SK-N-SH (cell line): ENCODE measurements at regions not wholly inside any gene's neighbourhood (a gene's known extent, or its start where the extent isn't known, plus 50 kb on each side); places are given as distances from the start of the nearest gene placed in this dataset.

Source experiments
- CTCF ChIA-PET: fragments of 300-600, 350-600 bp; formaldehyde crosslinking; extraction: SDS; loops from one replicate; lab custom pipeline; 2021; lab: Yijun Ruan, JAX
- POLR2A ChIA-PET: fragments of 350-600 bp; sonication (Branson Sonifier 250); formaldehyde crosslinking; extraction: SDS; loops from one replicate; lab custom pipeline; 2020; ENCODE audit warnings: antibody characterized with exemption, inconsistent platforms; lab: Yijun Ruan, JAX
- DNase-seq: peaks from one replicate; pipeline ENCODE4 v3.0.0; 2012
- H2AFZ ChIP-seq: fragments of 200-600 bp; sonication (generic); 2 replicates; pipeline ENCODE4 v1.8.1; 2016; ENCODE audit warnings: antibody characterized with exemption, mild to moderate bottlenecking, low read depth
- H3F3A ChIP-seq: fragments of 200-600 bp; sonication (generic); replicated peaks from 2 replicates; pipeline ENCODE3; 2016; ENCODE audit warnings: antibody characterized with exemption, mild to moderate bottlenecking; ENCODE audit not compliant: insufficient read depth
- H3K27ac ChIP-seq, 2 experiments: fragments of 200-500 bp in 1 of 2; fragments of 200-600 bp in 1 of 2; sonication (Bioruptor generic) in 1 of 2; sonication (generic), shearing (Covaris generic) in 1 of 2; 2 replicates each; pipeline versions ENCODE4 v1.5.1 to v1.6.1; 2014 to 2016; ENCODE audit warnings: low read depth in 2 of 2, inconsistent platforms in 1 of 2, low read length in 1 of 2, mild to moderate bottlenecking in 1 of 2, mixed read lengths in 1 of 2
- H3K27me3 ChIP-seq: fragments of 200-600 bp; sonication (generic), shearing (Covaris generic); 2 replicates; pipeline ENCODE4 v1.6.1; 2016; ENCODE audit warnings: mixed run types; ENCODE audit not compliant: insufficient read depth
- H3K36me3 ChIP-seq, 2 experiments: fragments of 200-500 bp in 1 of 2; fragments of 200-600 bp in 1 of 2; sonication (Bioruptor generic) in 1 of 2; sonication (generic) in 1 of 2; replicated peaks in 1 of 2; 2 replicates each; pipeline versions ENCODE3 to v1.5.1; 2014 to 2016; ENCODE audit warnings: low read length in 1 of 2, mild to moderate bottlenecking in 1 of 2; ENCODE audit not compliant: insufficient read depth in 2 of 2, control insufficient read depth in 1 of 2
- H3K4me1 ChIP-seq, 2 experiments: fragments of 200-500 bp in 1 of 2; fragments of 200-600 bp in 1 of 2; sonication (Bioruptor generic) in 1 of 2; sonication (generic), shearing (Covaris generic) in 1 of 2; 2 replicates each; pipeline versions ENCODE4 v1.5.1 to v1.6.1; 2014 to 2016; ENCODE audit warnings: low read depth in 1 of 2, low read length in 1 of 2, mixed run types in 1 of 2; ENCODE audit not compliant: insufficient read depth in 2 of 2, control insufficient read depth in 1 of 2
- H3K4me2 ChIP-seq: fragments of 200-600 bp; sonication (generic), shearing (Covaris generic); 2 replicates; pipeline ENCODE4 v1.6.1; 2017; ENCODE audit warnings: mixed run types
- H3K4me3 ChIP-seq, 2 experiments: fragments of 200-500 bp in 1 of 2; fragments of 200-600 bp in 1 of 2; sonication (Bioruptor generic) in 1 of 2; sonication (generic), shearing (Covaris generic) in 1 of 2; 2 replicates each; pipeline versions ENCODE4 v1.5.1 to v1.8.1; 2014 to 2016; ENCODE audit warnings: low read depth in 2 of 2, inconsistent platforms in 1 of 2, low read length in 1 of 2, mild to moderate bottlenecking in 1 of 2, mixed read lengths in 1 of 2, moderate library complexity in 1 of 2
- H3K79me2 ChIP-seq: fragments of 200-600 bp; sonication (generic); 2 replicates; pipeline ENCODE4 v1.8.1; 2017; ENCODE audit warnings: mild to moderate bottlenecking; ENCODE audit not compliant: insufficient read depth
- H3K9ac ChIP-seq: fragments of 200-600 bp; sonication (generic); 2 replicates; pipeline ENCODE4 v1.6.1; 2017; ENCODE audit warnings: mixed run types
- H3K9me2 ChIP-seq: fragments of 200-600 bp; sonication (generic); 2 replicates; pipeline ENCODE4 v1.6.1; 2017; ENCODE audit warnings: mixed run types
- H3K9me3 ChIP-seq: fragments of 200-600 bp; sonication (generic); 2 replicates; pipeline ENCODE4 v1.6.1; 2017; ENCODE audit warnings: mixed run types, mild to moderate bottlenecking, moderate library complexity
- H4K20me1 ChIP-seq: fragments of 200-600 bp; sonication (generic); 2 replicates; pipeline ENCODE4 v1.6.1; 2017; ENCODE audit warnings: mild to moderate bottlenecking, mixed run types; ENCODE audit not compliant: insufficient read depth
- CHD2 ChIP-seq: fragments of 150-350 bp; IDR thresholded peaks from 2 replicates; pipeline ENCODE4 v1.6.1; 2018; ENCODE audit warnings: low read length; ENCODE audit not compliant: partially characterized antibody
- ELF1 ChIP-seq: IDR thresholded peaks from 2 replicates; pipeline ENCODE4 v1.4.0; 2012
- EP300 ChIP-seq, 2 experiments: IDR thresholded peaks; 2 replicates each; pipeline versions ENCODE4 v1.4.0 to v1.6.1; 2012; ENCODE audit warnings: borderline replicate concordance in 1 of 2, low read depth in 1 of 2, low read length in 1 of 2
- FOXJ3 ChIP-seq: sonication (generic); formaldehyde crosslinking; IDR thresholded peaks from 2 replicates; pipeline ENCODE4 v1.5.1; 2020; ENCODE audit warnings: mild to moderate bottlenecking, missing genetic modification reagents
- GABPA ChIP-seq: IDR thresholded peaks from 2 replicates; pipeline ENCODE4 v1.4.0; 2012; ENCODE audit warnings: low read depth, mild to moderate bottlenecking
- GATA2 ChIP-seq: sonication (generic); formaldehyde crosslinking; IDR thresholded peaks from 2 replicates; pipeline ENCODE4 v1.5.0; 2020; ENCODE audit warnings: mild to moderate bottlenecking, missing genetic modification reagents
- IRF3 ChIP-seq: fragments of 150-350 bp; IDR thresholded peaks from 2 replicates; pipeline ENCODE4 v1.6.1; 2016; ENCODE audit warnings: mild to moderate bottlenecking, low read depth, low read length
- MAX ChIP-seq: IDR thresholded peaks from 2 replicates; pipeline ENCODE4 v1.4.0; 2012; ENCODE audit warnings: low read depth
- MXI1 ChIP-seq: IDR thresholded peaks from 2 replicates; pipeline ENCODE4 v1.6.1; 2012; ENCODE audit warnings: mild to moderate bottlenecking, low read depth, low read length, improper control_type of control experiment
- NFIC ChIP-seq: IDR thresholded peaks from 2 replicates; pipeline ENCODE4 v1.4.0; 2012; ENCODE audit warnings: borderline replicate concordance
- NRF1 ChIP-seq: IDR thresholded peaks from 2 replicates; pipeline ENCODE4 v1.6.1; 2012; ENCODE audit warnings: low read depth, mild to moderate bottlenecking, low read length
- RAD21 ChIP-seq: IDR thresholded peaks from 2 replicates; pipeline ENCODE4 v1.6.1; 2012; ENCODE audit warnings: mild to moderate bottlenecking, low read length
- RCOR1 ChIP-seq: fragments of 150-350 bp; IDR thresholded peaks from 2 replicates; pipeline ENCODE4 v1.6.1; 2017; ENCODE audit warnings: antibody characterized with exemption, low read length
- RFX5 ChIP-seq: IDR thresholded peaks from 2 replicates; pipeline ENCODE4 v1.6.1; 2012; ENCODE audit warnings: mild to moderate bottlenecking, improper control_type of control experiment, low read length
- SIN3A ChIP-seq: IDR thresholded peaks from 2 replicates; pipeline ENCODE4 v1.6.1; 2012; ENCODE audit warnings: low read depth, mild to moderate bottlenecking, low read length, moderate library complexity, borderline replicate concordance
- SMC3 ChIP-seq: IDR thresholded peaks from 2 replicates; pipeline ENCODE4 v1.6.1; 2012; ENCODE audit warnings: low read depth, low read length, improper control_type of control experiment
- USF2 ChIP-seq: fragments of 150-350 bp; IDR thresholded peaks from 2 replicates; pipeline ENCODE4 v1.6.1; 2017; ENCODE audit warnings: antibody characterized with exemption, low read length, low read depth, borderline replicate concordance
- YY1 ChIP-seq: IDR thresholded peaks from 2 replicates; pipeline ENCODE4 v1.4.0; 2012; ENCODE audit warnings: low read depth, mild to moderate bottlenecking
- ZBTB33 ChIP-seq: IDR thresholded peaks from 2 replicates; pipeline ENCODE4 v1.4.0; 2012; ENCODE audit warnings: low read depth, borderline replicate concordance
- WGBS: methylation state at CpG from one replicate; pipeline ENCODE4 v1.1.6; 2017; ENCODE audit warnings: low lambda C conversion rate; 5-methylcytosine and 5-hydroxymethylcytosine counted together

- no peak for TF ChIP-seq ZBTB33
Measured at GRCh38 chr2:41326851-41327250, 721.0 kb upstream of the PKDCC start (continued).

GRCh38 chr2:41329040-41329439 is 718.8 kb upstream of the PKDCC start:
- peak; percentile 22 for DNase-seq
- TF ChIP-seq RCOR1, result peak; percentile 66; the same call in 1 of the 2 replicates
- peak; percentile 46 for TF ChIP-seq GATA2 (CRISPR knock-in tag)
- TF ChIP-seq EP300 (IDR thresholded peaks at IDR 0.05; ENCODE audit: borderline replicate concordance in 1 of 2, low read depth in 1 of 2, low read length in 1 of 2), result peak in 1 of 2 experiments; percentile 53; a peak in 1 of 4 replicates
- no peak for TF ChIP-seq RFX5
- TF ChIP-seq, all 33 proteins: peak for 3
- H3K9ac ChIP-seq, result no peak overlapping the region
- H3K27me3 ChIP-seq, result no peaks in the 10 kb centered on the region
- H3K9me3 ChIP-seq, result no peaks in the 10 kb centered on the region
- no peak overlapping the region for H3K4me3 ChIP-seq
- H3K36me3 ChIP-seq, result no peaks in the 10 kb centered on the region
- no peak overlapping the region for H3K4me2 ChIP-seq
- ChIA-PET POLR2A (no interaction called here), CTCF (no interaction called here)
- no peaks in the 10 kb centered on the region for H3K9me2 ChIP-seq
- no peaks in the 10 kb centered on the region for H4K20me1 ChIP-seq
- no peak overlapping the region for H2AFZ ChIP-seq
- H3K79me2 ChIP-seq, result no peaks in the 10 kb centered on the region
- WGBS, result 27% methylated on average over 3 of the region's 3 CpGs
- H3F3A ChIP-seq, result no peaks in the 10 kb centered on the region
- no peak overlapping the region for H3K27ac ChIP-seq
- H3K4me1 ChIP-seq, result no peaks in the 10 kb centered on the region; a peak in 1 of 4 replicates

GRCh38 chr2:41334159-41334558 is 713.7 kb upstream of the PKDCC start:
- DNase-seq, result no peak
- Histone ChIP-seq H3K9me3 (no peaks in the 10 kb centered on the region), H4K20me1 (no peaks in the 10 kb centered on the region), H3K79me2 (no peaks in the 10 kb centered on the region), H3F3A (no peaks in the 10 kb centered on the region), H3K27ac (no peak overlapping the region)
- ChIA-PET CTCF (interaction anchor here (1.2 kb wide), 1 partner anchor 9 kb away, joined by 3 read pairs; no protein-coding TSS in a partner anchor), POLR2A (no interaction called here)
- TF ChIP-seq YY1, result no peak
- TF ChIP-seq ELF1, result no peak
- TF ChIP-seq USF2, result no peak
- no peak for TF ChIP-seq NFIC
- no peak for TF ChIP-seq NRF1
- TF ChIP-seq EP300 (IDR thresholded peaks at IDR 0.05; ENCODE audit: borderline replicate concordance in 1 of 2, low read depth in 1 of 2, low read length in 1 of 2), result no peak
- no peak for TF ChIP-seq GABPA
- TF ChIP-seq MXI1, result no peak
- no peak for TF ChIP-seq MAX
- TF ChIP-seq IRF3, result no peak
- no peak for TF ChIP-seq RAD21
- no peak for TF ChIP-seq ZBTB33
- TF ChIP-seq FOXJ3, result no peak
- no peak for TF ChIP-seq SIN3A
- TF ChIP-seq SMC3, result no peak
- no peak for TF ChIP-seq GATA2 (CRISPR knock-in tag)
- TF ChIP-seq CHD2, result no peak
- TF ChIP-seq, all 33 proteins: peak for 0
- no peak overlapping the region for H3K4me3 ChIP-seq
- H3K4me1 ChIP-seq, result no peaks in the 10 kb centered on the region; a peak in 1 of 4 replicates
- no peak overlapping the region for H3K9ac ChIP-seq
- H2AFZ ChIP-seq, result no peak overlapping the region
- whole genome bisulfite sequencing, result 30% methylated on average over 2 of the region's 2 CpGs
- H3K9me2 ChIP-seq, result no peaks in the 10 kb centered on the region
- H3K27me3 ChIP-seq, result no peaks in the 10 kb centered on the region
- no peak overlapping the region for H3K4me2 ChIP-seq
- H3K36me3 ChIP-seq, result no peaks in the 10 kb centered on the region
